ENCODE measurements at regions not wholly inside any gene's neighbourhood (a gene's known extent, or its start where the extent isn't known, plus 50 kb on each side); places are given as distances from the start of the nearest gene placed in this dataset.
"Not testable (repeated sequence)": the region's sequence is repeated elsewhere in the genome, so short reads cannot be mapped to it uniquely, and the experiment has no call there.

- DNase-seq: peak; percentile 53
Measured at GRCh38 chr1:185681034-185681633, 53.1 kb upstream of the HMCN1 start.

- DNase-seq: no peak
Measured at GRCh38 chr1:185680453-185680852, 53.7 kb upstream of the HMCN1 start.

- DNase-seq: no peak
Measured at GRCh38 chr1:185679220-185679619, 55.0 kb upstream of the HMCN1 start.

- DNase-seq: no peak
Measured at GRCh38 chr1:185676969-185677368, 57.2 kb upstream of the HMCN1 start.

GRCh38 chr1:185674201-185674600 lies 60.0 kb upstream of the HMCN1 start:
- no peak for DNase-seq

- DNase-seq: no peak
Measured at GRCh38 chr1:185672719-185673360, 61.4 kb upstream of the HMCN1 start.

GRCh38 chr1:185670187-185670627 lies 64.0 kb upstream of the HMCN1 start:
- DNase-seq: peak; percentile 67

GRCh38 chr1:185668013-185668412 lies 66.2 kb upstream of the HMCN1 start:
- no peak for DNase-seq

GRCh38 chr1:185666582-185666981 lies 67.6 kb upstream of the HMCN1 start:
- DNase-seq: no peak

- DNase-seq: no peak
Measured at GRCh38 chr1:185663771-185664296, 70.4 kb upstream of the HMCN1 start.

- no peak for DNase-seq
Measured at GRCh38 chr1:185663332-185663731, 70.9 kb upstream of the HMCN1 start.

- no peak for DNase-seq
Measured at GRCh38 chr1:185661971-185662370, 72.2 kb upstream of the HMCN1 start.

GRCh38 chr1:185656663-185657062 lies 77.5 kb upstream of the HMCN1 start:
- DNase-seq: no peak

GRCh38 chr1:185654952-185655314 lies 79.3 kb upstream of the HMCN1 start:
- no peak for DNase-seq

GRCh38 chr1:185654199-185654951 lies 79.8 kb upstream of the HMCN1 start:
- DNase-seq: no peak

- DNase-seq: no peak
Measured at GRCh38 chr1:185653615-185654014, 80.6 kb upstream of the HMCN1 start.

GRCh38 chr1:185652348-185652747 lies 81.8 kb upstream of the HMCN1 start:
- no peak for DNase-seq

- no peak for DNase-seq
Measured at GRCh38 chr1:185650602-185651230, 83.5 kb upstream of the HMCN1 start.

GRCh38 chr1:185648858-185649589 lies 85.2 kb upstream of the HMCN1 start:
- DNase-seq: no peak

GRCh38 chr1:185647597-185648267 lies 86.5 kb upstream of the HMCN1 start:
- DNase-seq: not testable (repeated sequence)

- DNase-seq: peak; percentile 99
Measured at GRCh38 chr1:185646202-185646683, 87.9 kb upstream of the HMCN1 start.

- peak; percentile 41 for DNase-seq
Measured at GRCh38 chr1:185645686-185646085, 88.5 kb upstream of the HMCN1 start.

Data from fibroblast of upper back skin (primary cell).